ENCODE measurements at regions not wholly inside any gene's neighbourhood (a gene's known extent, or its start where the extent isn't known, plus 50 kb on each side); places are given as distances from the start of the nearest gene placed in this dataset.

DNA sequence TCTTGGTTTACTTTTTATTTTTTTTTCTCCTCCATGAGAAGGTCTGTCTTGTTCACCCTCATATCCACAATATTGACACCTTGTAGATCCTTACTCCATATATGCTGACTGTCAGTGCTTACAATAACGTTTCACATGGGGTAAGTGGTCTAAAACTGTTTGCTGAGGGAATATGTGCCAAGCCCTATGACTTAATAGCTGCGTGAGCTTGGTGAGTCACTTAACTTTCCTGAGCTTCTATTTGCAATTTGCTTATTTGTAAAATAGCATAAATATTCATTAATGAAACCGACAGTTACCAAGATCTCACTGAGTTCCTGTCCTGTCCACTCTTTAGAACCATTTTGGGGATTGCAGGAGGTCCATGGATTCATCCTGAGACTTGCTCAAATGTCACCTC, 190.7 kb downstream of the CCT6B start:
- H3K36me3 ChIP-seq: no peaks in the 10 kb centered on the region
- no peak overlapping the region for H3K9ac ChIP-seq (ENCODE audit: low read depth in 2 of 2, low read length in 2 of 2)
- TF ChIP-seq CTCF (IDR thresholded peaks at IDR 0.05): no peak
- H3K4me1 ChIP-seq: no peaks in the 10 kb centered on the region
- H3K27me3 ChIP-seq: no peaks in the 10 kb centered on the region
- no peak overlapping the region for H3K27ac ChIP-seq
- no peak overlapping the region for H3K4me3 ChIP-seq
- no peak for DNase-seq
- intact Hi-C loops (cut with DNase I): loop anchor here (10.0 kb wide), 1 partner anchor 64 kb away; no protein-coding TSS in a partner anchor
- no peaks in the 10 kb centered on the region for H3K9me3 ChIP-seq

DNA sequence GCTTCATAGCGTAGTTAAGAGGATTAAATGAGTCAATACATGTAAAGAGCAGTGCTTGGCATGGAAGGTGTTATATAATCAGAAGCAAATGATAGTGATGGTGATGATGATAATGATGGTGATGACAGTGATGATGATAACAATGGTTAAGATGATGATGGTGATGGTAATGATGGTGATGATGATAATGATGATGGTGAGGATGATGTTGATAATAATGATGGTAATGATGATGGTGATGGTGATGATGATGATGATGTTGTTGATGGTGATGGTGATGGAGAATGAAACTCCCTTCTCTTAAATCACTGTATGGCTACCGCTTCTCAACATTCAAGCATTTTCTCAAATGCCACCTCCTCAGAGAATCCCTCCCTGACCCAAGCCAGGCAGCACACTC, 190.5 kb downstream of the TMEM132E start:
- DNase-seq: no peak
- no peak for TF ChIP-seq CTCF (IDR thresholded peaks at IDR 0.05)
- Histone ChIP-seq H3K4me3 (no peak overlapping the region), H3K9me3 (no peaks in the 10 kb centered on the region), H3K27me3 (no peaks in the 10 kb centered on the region), H3K9ac (ENCODE audit: low read depth in 2 of 2, low read length in 2 of 2) (no peak overlapping the region), H3K27ac (no peak overlapping the region), H3K36me3 (no peaks in the 10 kb centered on the region), H3K4me1 (no peaks in the 10 kb centered on the region)
- intact Hi-C loops (cut with DNase I): loop anchor here (10.0 kb wide), 1 partner anchor 65 kb away; no protein-coding TSS in a partner anchor

DNA sequence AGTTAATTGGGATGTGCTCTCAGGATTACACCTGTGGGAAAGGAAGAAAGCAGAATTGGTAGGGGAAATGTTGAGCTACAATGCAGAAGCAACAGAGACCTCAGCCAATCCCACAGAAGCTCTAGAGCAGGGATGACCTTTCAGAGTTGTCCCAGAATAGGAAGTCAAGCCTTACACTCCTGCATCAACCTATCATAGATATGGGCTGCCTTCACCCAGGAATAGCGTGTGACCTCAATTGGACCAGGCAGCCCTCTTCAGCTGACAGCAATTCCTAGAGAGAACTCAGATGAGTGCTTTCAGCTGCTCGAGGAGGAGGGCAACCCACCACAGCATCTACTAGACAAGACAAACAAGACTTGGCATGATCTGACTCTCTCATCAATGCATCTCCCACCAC, 189.7 kb downstream of the TMEM132E start:
- H3K4me1 ChIP-seq: no peaks in the 10 kb centered on the region
- no peak for DNase-seq
- intact Hi-C loops (cut with DNase I): no loop called here
- no peak overlapping the region for H3K9ac ChIP-seq (ENCODE audit: low read depth in 2 of 2, low read length in 2 of 2)
- H3K27ac ChIP-seq: no peak overlapping the region
- H3K27me3 ChIP-seq: no peaks in the 10 kb centered on the region
- no peak overlapping the region for H3K4me3 ChIP-seq
- no peaks in the 10 kb centered on the region for H3K9me3 ChIP-seq
- TF ChIP-seq CTCF (IDR thresholded peaks at IDR 0.05): no peak
- no peaks in the 10 kb centered on the region for H3K36me3 ChIP-seq

DNA sequence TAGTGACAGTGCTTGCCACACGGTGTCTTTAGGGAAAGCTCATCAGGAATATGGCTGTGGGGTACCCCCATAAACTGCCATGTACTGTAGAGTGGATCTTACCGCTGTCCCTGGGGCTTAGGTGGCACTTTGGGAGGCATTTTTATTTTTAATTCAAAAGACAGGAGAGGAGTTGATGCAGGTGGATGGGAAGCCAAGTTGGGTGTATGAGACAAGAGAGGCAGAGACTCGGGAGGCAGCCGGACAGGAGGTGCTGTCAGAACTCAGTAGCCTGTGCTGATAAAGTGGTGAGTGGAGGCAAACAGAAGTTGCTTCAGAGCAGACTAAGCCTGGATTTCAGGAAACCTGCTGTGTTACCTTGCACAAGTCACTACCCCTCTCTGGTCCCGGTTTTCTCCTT, 185.9 kb downstream of the TMEM132E start:
- H3K27me3 ChIP-seq: no peaks in the 10 kb centered on the region
- no peak overlapping the region for H3K27ac ChIP-seq
- no peak overlapping the region for H3K4me3 ChIP-seq
- H3K9me3 ChIP-seq: no peaks in the 10 kb centered on the region
- H3K4me1 ChIP-seq: no peaks in the 10 kb centered on the region
- DNase-seq: no peak
- intact Hi-C loops (cut with DNase I): no loop called here
- no peaks in the 10 kb centered on the region for H3K36me3 ChIP-seq
- TF ChIP-seq CTCF (IDR thresholded peaks at IDR 0.05): no peak
- no peak overlapping the region for H3K9ac ChIP-seq (ENCODE audit: low read depth in 2 of 2, low read length in 2 of 2)

DNA sequence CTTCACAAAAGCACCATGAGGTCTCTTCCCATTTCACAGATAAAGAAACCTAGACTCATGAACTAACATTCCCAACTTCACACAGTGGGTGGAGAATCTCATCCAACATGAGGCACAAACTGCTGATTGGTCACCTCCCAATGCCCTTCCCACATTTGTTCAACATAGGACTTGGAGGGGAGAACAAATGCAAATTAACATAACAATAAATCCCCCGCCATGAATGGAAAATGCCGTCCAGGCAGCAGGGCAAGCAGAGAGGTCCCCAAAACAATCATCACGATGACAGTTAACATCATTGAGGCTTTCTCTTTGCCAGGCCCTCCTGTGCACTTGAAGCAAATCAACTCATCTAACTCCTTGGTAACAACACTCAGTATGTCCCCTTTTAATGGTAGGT, 185.3 kb downstream of the TMEM132E start:
- Histone ChIP-seq H3K36me3 (no peaks in the 10 kb centered on the region), H3K27ac (no peak overlapping the region), H3K9ac (ENCODE audit: low read depth in 2 of 2, low read length in 2 of 2) (no peak overlapping the region), H3K4me3 (no peak overlapping the region), H3K9me3 (no peaks in the 10 kb centered on the region), H3K27me3 (no peaks in the 10 kb centered on the region), H3K4me1 (no peaks in the 10 kb centered on the region)
- no peak for DNase-seq
- intact Hi-C loops (cut with DNase I): no loop called here
- no peak for TF ChIP-seq CTCF (IDR thresholded peaks at IDR 0.05)

Data from colonic mucosa (tissue), 4 donors.